Breast epithelium (tissue), 4 donors: ENCODE measurements at regions not wholly inside any gene's neighbourhood (a gene's known extent, or its start where the extent isn't known, plus 50 kb on each side); places are given as distances from the start of the nearest gene placed in this dataset.

Experiments
- DNase-seq, 2 donors: peaks; one replicate each; pipeline ENCODE4 v3.0.0-alpha.2; 2019; ENCODE audit warnings: low spot score in 2 of 2
- H3K27ac ChIP-seq, 2 donors: fragments of 200-600 bp; sonication (generic) in 1 of 2; one replicate each; pipeline ENCODE4 v1.5.1; 2016 to 2019; ENCODE audit warnings: mild to moderate bottlenecking in 1 of 2
- H3K27me3 ChIP-seq, 2 donors: fragments of 200-600 bp; sonication (generic) in 1 of 2; one replicate each; pipeline versions ENCODE4 v1.5.1 to v1.6.0; 2017 to 2019; ENCODE audit warnings: control low read depth in 1 of 2, mild to moderate bottlenecking in 1 of 2
- H3K36me3 ChIP-seq: fragments of 200-600 bp; one replicate; pipeline ENCODE4 v1.5.1; 2019
- H3K4me1 ChIP-seq, 2 donors: fragments of 200-600 bp; sonication (generic); one replicate each; pipeline ENCODE4 v1.5.1; 2016 to 2019; ENCODE audit warnings: control low read depth in 1 of 2
- H3K4me3 ChIP-seq, 3 donors: fragments of 200-600 bp; sonication (generic); 1 replicate in 2 of 3; 2 replicates in 1 of 3; pipeline ENCODE4 v1.5.1; 2016 to 2019; ENCODE audit warnings: mild to moderate bottlenecking in 3 of 3, moderate library complexity in 2 of 3
- H3K9me3 ChIP-seq, 2 donors: fragments of 200-600 bp; sonication (generic) in 1 of 2; one replicate each; pipeline ENCODE4 v1.5.1; 2016 to 2019; ENCODE audit warnings: control low read depth in 1 of 2
- CTCF ChIP-seq, 3 donors: fragments of 450-650 bp; IDR thresholded peaks; one replicate each; pipeline ENCODE4 v1.5.1; 2016 to 2017; ENCODE audit warnings: antibody characterized with exemption in 3 of 3, mild to moderate bottlenecking in 3 of 3, moderate library complexity in 3 of 3
- POLR2A ChIP-seq: fragments of 450-650 bp; IDR thresholded peaks from one replicate; pipeline ENCODE4 v1.6.1; 2016; ENCODE audit warnings: antibody characterized with exemption, mild to moderate bottlenecking, moderate library complexity
- POLR2AphosphoS5 ChIP-seq, 3 donors: sonication (generic); formaldehyde crosslinking; IDR thresholded peaks; one replicate each; pipeline ENCODE4 v1.6.1; 2017; ENCODE audit warnings: antibody characterized with exemption in 3 of 3
- intact Hi-C: fragments of 100-400 bp; cut with DNase I; formaldehyde crosslinking; loops from one replicate; pipeline ENCODE4 v1.15.1; 2023; ENCODE audit warnings: low total_unique reads

- Histone ChIP-seq H3K36me3 (no peaks in the 10 kb centered on the region), H3K9me3 (no peaks in the 10 kb centered on the region), H3K27ac (no peak overlapping the region), H3K4me3 (no peak overlapping the region), H3K4me1 (no peaks in the 10 kb centered on the region), H3K27me3 (no peaks in the 10 kb centered on the region)
- intact Hi-C loops, result no loop called here
- TF ChIP-seq POLR2AphosphoS5 (IDR thresholded peaks at IDR 0.05) (no peak), CTCF (IDR thresholded peaks at IDR 0.05) (no peak), POLR2A (no peak)
- DNase-seq, result no peak
Measured at GRCh38 chr9:107868186-107868585, 378.6 kb upstream of the KLF4 start.

GRCh38 chr9:107867738-107868137 is 378.2 kb upstream of the KLF4 start:
- H3K27me3 ChIP-seq, result no peaks in the 10 kb centered on the region
- no peaks in the 10 kb centered on the region for H3K4me1 ChIP-seq

GRCh38 chr9:107866711-107867311 is 377.2 kb upstream of the KLF4 start:
- no peaks in the 10 kb centered on the region for H3K27me3 ChIP-seq
- no peak for TF ChIP-seq CTCF (IDR thresholded peaks at IDR 0.05)
- no peak for TF ChIP-seq POLR2AphosphoS5 (IDR thresholded peaks at IDR 0.05)
- TF ChIP-seq POLR2A, result no peak
- H3K4me1 ChIP-seq, result no peaks in the 10 kb centered on the region
- H3K4me3 ChIP-seq, result no peak overlapping the region
- no peaks in the 10 kb centered on the region for H3K36me3 ChIP-seq
- DNase-seq, result no peak
- intact Hi-C loops, result no loop called here
- no peaks in the 10 kb centered on the region for H3K9me3 ChIP-seq
- no peak overlapping the region for H3K27ac ChIP-seq

More at GRCh38 chr9:107867738-107868137, 378.2 kb upstream of the KLF4 start:
- DNase-seq, result no peak
- H3K27ac ChIP-seq, result no peak overlapping the region
- H3K9me3 ChIP-seq, result no peaks in the 10 kb centered on the region
- no peaks in the 10 kb centered on the region for H3K36me3 ChIP-seq
- H3K4me3 ChIP-seq, result no peak overlapping the region
- intact Hi-C loops, result no loop called here
- TF ChIP-seq POLR2AphosphoS5 (IDR thresholded peaks at IDR 0.05) (no peak), CTCF (IDR thresholded peaks at IDR 0.05) (no peak), POLR2A (no peak)

GRCh38 chr9:107863396-107863795 is 373.8 kb upstream of the KLF4 start:
- H3K27ac ChIP-seq, result peak overlapping the region in 1 of 2 donors; percentile 38
- no peaks in the 10 kb centered on the region for H3K36me3 ChIP-seq
- H3K4me1 ChIP-seq, result no peaks in the 10 kb centered on the region
- H3K4me3 ChIP-seq, result no peak overlapping the region
- intact Hi-C loops, result no loop called here
- H3K9me3 ChIP-seq, result no peaks in the 10 kb centered on the region
- no peak for DNase-seq
- no peak for TF ChIP-seq CTCF (IDR thresholded peaks at IDR 0.05)
- TF ChIP-seq POLR2A, result no peak
- TF ChIP-seq POLR2AphosphoS5 (IDR thresholded peaks at IDR 0.05), result no peak
- H3K27me3 ChIP-seq, result no peaks in the 10 kb centered on the region

- DNase-seq, result no peak
- TF ChIP-seq POLR2A (no peak), CTCF (IDR thresholded peaks at IDR 0.05) (no peak), POLR2AphosphoS5 (IDR thresholded peaks at IDR 0.05) (no peak)
- Histone ChIP-seq H3K36me3 (no peaks in the 10 kb centered on the region), H3K27me3 (no peaks in the 10 kb centered on the region), H3K4me1 (no peaks in the 10 kb centered on the region), H3K4me3 (no peak overlapping the region), H3K27ac (peak overlapping the region in 1 of 2 donors; percentile 38), H3K9me3 (no peaks in the 10 kb centered on the region)
- intact Hi-C loops, result no loop called here
Measured at GRCh38 chr9:107862881-107863280, 373.3 kb upstream of the KLF4 start.
